GM23248 (cell line): ENCODE measurements at regions not wholly inside any gene's neighbourhood (a gene's known extent, or its start where the extent isn't known, plus 50 kb on each side); places are given as distances from the start of the nearest gene placed in this dataset.

ENCODE experiments used
- EZH2 ChIP-seq: fragments of 200-600 bp; sonication (generic); IDR thresholded peaks from 2 replicates; pipeline ENCODE4 v1.6.1; 2018; ENCODE audit warnings: antibody characterized with exemption, mild to moderate bottlenecking; ENCODE audit not compliant: insufficient read depth, poor library complexity, severe bottlenecking
- EZH2phosphoT487 ChIP-seq: fragments of 200-600 bp; sonication (generic); IDR thresholded peaks from 2 replicates; pipeline ENCODE4 v1.6.1; 2018; ENCODE audit warnings: antibody characterized with exemption, moderate library complexity, mild to moderate bottlenecking, low read depth; ENCODE audit not compliant: insufficient read depth

DNA sequence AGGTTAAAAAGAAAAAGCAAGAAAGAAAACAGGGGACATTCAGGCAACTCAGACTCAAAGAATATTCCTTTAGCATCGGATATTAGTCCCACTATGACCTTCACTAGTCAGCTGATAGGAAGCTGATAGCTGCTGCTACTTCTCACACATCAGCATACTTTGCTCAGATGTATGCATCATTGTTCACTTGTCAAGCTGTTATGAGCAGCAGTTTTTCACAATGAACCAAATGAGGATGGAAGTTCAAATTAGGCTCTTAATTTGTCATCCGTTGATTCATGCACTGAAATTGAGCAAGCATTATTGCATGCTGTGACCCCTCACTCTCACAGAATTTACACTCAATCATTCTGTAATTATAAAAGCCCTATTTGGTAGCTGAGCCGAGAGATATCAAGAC, 257.7 kb downstream of the SNX13 start:
- TF ChIP-seq EZH2phosphoT487: no peak
- TF ChIP-seq EZH2: no peak
